AG09319 (cell line): ENCODE measurements at regions not wholly inside any gene's neighbourhood (a gene's known extent, or its start where the extent isn't known, plus 50 kb on each side); places are given as distances from the start of the nearest gene placed in this dataset.

Source experiments
- DNase-seq: peaks from one replicate; pipeline ENCODE4 v3.0.0-alpha.2; 2010; ENCODE audit warnings: low read depth; ENCODE audit errors: extremely low read depth
- CTCF ChIP-seq: IDR thresholded peaks from 2 replicates; pipeline ENCODE4 v1.5.1; 2011; ENCODE audit warnings: low read depth, mild to moderate bottlenecking, inconsistent platforms, low read length, moderate library complexity

- no peak for DNase-seq
- no peak for TF ChIP-seq CTCF
Measured at GRCh38 chr18:39019989-39020388, 1454.4 kb upstream of the CELF4 start.

- DNase-seq: no peak
- no peak for TF ChIP-seq CTCF
Measured at GRCh38 chr18:39007031-39007902, 1441.7 kb upstream of the CELF4 start.

- DNase-seq: no peak
- TF ChIP-seq CTCF: no peak
Measured at GRCh38 chr18:38996056-38996455, 1430.5 kb upstream of the CELF4 start.

GRCh38 chr18:38993342-38993741, 1427.7 kb upstream of the CELF4 start:
- TF ChIP-seq CTCF: no peak
- DNase-seq: no peak

GRCh38 chr18:38984968-38985367, 1419.4 kb upstream of the CELF4 start:
- no peak for DNase-seq
- no peak for TF ChIP-seq CTCF

GRCh38 chr18:38982072-38982471, 1416.5 kb upstream of the CELF4 start:
- no peak for TF ChIP-seq CTCF
- no peak for DNase-seq

- no peak for DNase-seq
- TF ChIP-seq CTCF: no peak
Measured at GRCh38 chr18:38981389-38981788, 1415.8 kb upstream of the CELF4 start.
